ENCODE measurements at regions not wholly inside any gene's neighbourhood (a gene's known extent, or its start where the extent isn't known, plus 50 kb on each side); places are given as distances from the start of the nearest gene placed in this dataset.

DNA sequence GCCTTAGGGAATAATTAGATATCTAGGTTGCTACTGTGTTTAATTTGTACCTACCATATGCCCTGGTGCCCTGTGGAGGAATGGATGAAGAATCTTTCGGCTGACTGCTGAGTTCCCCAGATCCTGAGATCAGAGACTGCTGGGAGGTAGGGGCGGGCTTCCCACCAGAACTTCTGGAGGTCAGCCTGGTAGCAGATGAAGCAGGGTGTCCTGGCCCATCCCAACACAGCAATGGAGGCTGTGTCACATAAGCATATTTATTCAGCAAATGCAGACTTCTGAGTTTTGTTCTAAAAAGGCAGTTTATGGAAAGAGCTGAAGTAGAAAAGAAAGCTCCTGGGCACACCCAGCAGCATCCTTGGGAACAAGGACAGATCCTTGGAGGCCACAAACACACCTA lies 74.0 kb downstream of the KRTAP19-8 start:
- CTCF ChIA-PET: no interaction called here
- H3K9me2 ChIP-seq (ENCODE audit: insufficient read depth): no peaks in the 10 kb centered on the region
- H2AFZ ChIP-seq (ENCODE audit: low read depth, low read length, poor library complexity, severe bottlenecking): no peak overlapping the region

DNA sequence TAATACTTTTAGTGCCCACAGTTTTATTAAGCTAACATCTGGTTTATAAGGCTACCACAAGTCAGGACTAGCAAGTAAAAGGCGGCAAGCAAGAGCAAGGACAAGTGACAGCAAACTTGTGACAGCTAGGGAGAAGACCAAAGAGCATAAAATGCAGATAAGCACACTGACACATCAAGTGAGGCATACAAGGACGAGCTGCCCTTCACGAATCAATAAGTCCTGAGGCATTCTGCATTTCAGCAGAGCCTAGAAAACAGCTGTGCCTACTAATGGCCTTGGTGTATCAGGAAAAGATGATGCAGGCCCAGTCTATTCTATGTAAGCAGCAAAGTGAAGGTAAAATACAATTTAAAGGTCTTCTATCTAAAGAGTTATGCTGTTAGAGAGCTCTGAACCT lies 74.8 kb downstream of the KRTAP19-8 start:
- no peak overlapping the region for H3K4me2 ChIP-seq (ENCODE audit: low read length)
- no TSS peak for BruUV-seq (replicated peaks)

More for the DNA sequence above, 74.0 kb downstream of the KRTAP19-8 start:
- Histone ChIP-seq H3K36me3 (ENCODE audit: control insufficient read depth in 1 of 2, insufficient read depth in 2 of 2, low read length in 2 of 2) (no peaks in the 10 kb centered on the region), H3K4me1 (ENCODE audit: control insufficient read depth in 1 of 2, insufficient read depth in 2 of 2, low read length in 2 of 2) (no peaks in the 10 kb centered on the region), H3K4me2 (ENCODE audit: low read length) (no peak overlapping the region), H3K9me3 (ENCODE audit: control insufficient read depth in 1 of 2, insufficient read depth in 1 of 2, low read depth in 1 of 2, low read length in 2 of 2) (no peaks in the 10 kb centered on the region), H4K20me1 (ENCODE audit: insufficient read depth) (no peaks in the 10 kb centered on the region), H3K4me3 (replicated peaks in 1 of 2; ENCODE audit: low read depth in 1 of 2, low read length in 2 of 2) (no peak overlapping the region), H3K79me2 (ENCODE audit: insufficient read depth, low read length) (no peaks in the 10 kb centered on the region), H3K27ac (ENCODE audit: low read depth, low read length) (no peak overlapping the region), H3K27me3 (ENCODE audit: insufficient read depth, low read length) (no peaks in the 10 kb centered on the region), H3K9ac (ENCODE audit: low read length) (no peak overlapping the region)
- ChIA-PET RAD21 (ENCODE audit: low non-redundant PET in 1 of 2, low total read pairs in 2 of 2, uncharacterized antibody in 2 of 2, unreplicated experiment in 2 of 2) (no interaction called here), POLR2A (no interaction called here)
- BruUV-seq (replicated peaks): no TSS peak
- TF ChIP-seq, protein P1, sequence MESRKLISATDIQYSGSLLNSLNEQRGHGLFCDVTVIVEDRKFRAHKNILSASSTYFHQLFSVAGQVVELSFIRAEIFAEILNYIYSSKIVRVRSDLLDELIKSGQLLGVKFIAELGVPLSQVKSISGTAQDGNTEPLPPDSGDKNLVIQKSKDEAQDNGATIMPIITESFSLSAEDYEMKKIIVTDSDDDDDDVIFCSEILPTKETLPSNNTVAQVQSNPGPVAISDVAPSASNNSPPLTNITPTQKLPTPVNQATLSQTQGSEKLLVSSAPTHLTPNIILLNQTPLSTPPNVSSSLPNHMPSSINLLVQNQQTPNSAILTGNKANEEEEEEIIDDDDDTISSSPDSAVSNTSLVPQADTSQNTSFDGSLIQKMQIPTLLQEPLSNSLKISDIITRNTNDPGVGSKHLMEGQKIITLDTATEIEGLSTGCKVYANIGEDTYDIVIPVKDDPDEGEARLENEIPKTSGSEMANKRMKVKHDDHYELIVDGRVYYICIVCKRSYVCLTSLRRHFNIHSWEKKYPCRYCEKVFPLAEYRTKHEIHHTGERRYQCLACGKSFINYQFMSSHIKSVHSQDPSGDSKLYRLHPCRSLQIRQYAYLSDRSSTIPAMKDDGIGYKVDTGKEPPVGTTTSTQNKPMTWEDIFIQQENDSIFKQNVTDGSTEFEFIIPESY (IDR thresholded peaks at IDR 0.05; ENCODE audit: extremely low read depth, insufficient replicate concordance, low read length): no peak
- TF ChIP-seq SP1 (IDR thresholded peaks at IDR 0.05; ENCODE audit: low read depth) (no peak), EGR1 (IDR thresholded peaks at IDR 0.05; ENCODE audit: low read depth) (no peak), ELF1 (IDR thresholded peaks at IDR 0.05; ENCODE audit: borderline replicate concordance, low read depth) (no peak), EZH2phosphoT487 (IDR thresholded peaks at IDR 0.05; ENCODE audit: borderline replicate concordance) (no peak), EZH2 (IDR thresholded peaks at IDR 0.05) (no peak), RAD21 (IDR thresholded peaks at IDR 0.05; ENCODE audit: low read depth) (no peak), CBX3 (IDR thresholded peaks at IDR 0.05; ENCODE audit: low read depth) (no peak), SIN3A (IDR thresholded peaks at IDR 0.05; ENCODE audit: low read depth) (no peak)
- intact Hi-C loops (cut with micrococcal nuclease): no loop called here
- no peak for ATAC-seq
- DNase-seq (ENCODE audit: low read depth, low spot score): no peak

More for the DNA sequence above, 74.8 kb downstream of the KRTAP19-8 start:
- ATAC-seq (no peak), DNase-seq (ENCODE audit: low read depth, low spot score) (no peak)
- no peak overlapping the region for H3K9ac ChIP-seq (ENCODE audit: low read length)
- H3K36me3 ChIP-seq (ENCODE audit: control insufficient read depth in 1 of 2, insufficient read depth in 2 of 2, low read length in 2 of 2): no peaks in the 10 kb centered on the region
- TF ChIP-seq FOSL1 (IDR thresholded peaks at IDR 0.05; ENCODE audit: low read depth) (no peak), EZH2 (IDR thresholded peaks at IDR 0.05) (no peak), TCF7L2 (IDR thresholded peaks at IDR 0.05; ENCODE audit: borderline replicate concordance, extremely low read depth, insufficient read depth, insufficient read length) (no peak), RAD21 (IDR thresholded peaks at IDR 0.05; ENCODE audit: low read depth) (no peak), CBX3 (IDR thresholded peaks at IDR 0.05; ENCODE audit: low read depth) (no peak), EZH2phosphoT487 (IDR thresholded peaks at IDR 0.05; ENCODE audit: borderline replicate concordance) (no peak), YY1 (IDR thresholded peaks at IDR 0.05; ENCODE audit: extremely low read depth, insufficient replicate concordance, low read depth, low read length) (no peak), ZNF274 (IDR thresholded peaks at IDR 0.05; ENCODE audit: low read depth, low read length) (no peak), POLR2A (IDR thresholded peaks at IDR 0.05; ENCODE audit: borderline replicate concordance, extremely low read depth, insufficient read depth, insufficient read length) (no peak)
- H3K27me3 ChIP-seq (ENCODE audit: insufficient read depth, low read length): no peaks in the 10 kb centered on the region
- H3K9me2 ChIP-seq (ENCODE audit: insufficient read depth): no peaks in the 10 kb centered on the region
- intact Hi-C loops (cut with micrococcal nuclease): no loop called here
- POLR2A ChIA-PET: no interaction called here
- no peak overlapping the region for H3K4me3 ChIP-seq (replicated peaks in 1 of 2; ENCODE audit: low read depth in 1 of 2, low read length in 2 of 2)
- H2AFZ ChIP-seq (ENCODE audit: low read depth, low read length, poor library complexity, severe bottlenecking): no peak overlapping the region
- H3K79me2 ChIP-seq (ENCODE audit: insufficient read depth, low read length): no peaks in the 10 kb centered on the region
- CTCF ChIA-PET: no interaction called here
- no peaks in the 10 kb centered on the region for H4K20me1 ChIP-seq (ENCODE audit: insufficient read depth)
- RAD21 ChIA-PET (ENCODE audit: low non-redundant PET in 1 of 2, low total read pairs in 2 of 2, uncharacterized antibody in 2 of 2, unreplicated experiment in 2 of 2): no interaction called here
- H3K4me1 ChIP-seq (ENCODE audit: control insufficient read depth in 1 of 2, insufficient read depth in 2 of 2, low read length in 2 of 2): no peaks in the 10 kb centered on the region
- no peaks in the 10 kb centered on the region for H3K9me3 ChIP-seq (ENCODE audit: control insufficient read depth in 1 of 2, insufficient read depth in 1 of 2, low read depth in 1 of 2, low read length in 2 of 2)
- H3K27ac ChIP-seq (ENCODE audit: low read depth, low read length): no peak overlapping the region

Data from HCT116 (cell line).